Hepatocyte (in vitro differentiated cells): ENCODE measurements at regions not wholly inside any gene's neighbourhood (a gene's known extent, or its start where the extent isn't known, plus 50 kb on each side); places are given as distances from the start of the nearest gene placed in this dataset.

ENCODE experiments used
- CTCF ChIP-seq: fragments of 200-600 bp; sonication (generic); IDR thresholded peaks from 2 replicates; pipeline ENCODE4 v1.5.1; 2016; ENCODE audit warnings: antibody characterized with exemption, mild to moderate bottlenecking; ENCODE audit not compliant: poor library complexity
- EZH2 ChIP-seq: fragments of 200-600 bp; sonication (generic); IDR thresholded peaks from 2 replicates; pipeline ENCODE4 v1.6.1; 2016; ENCODE audit warnings: antibody characterized with exemption, mild to moderate bottlenecking, borderline replicate concordance
- EZH2phosphoT487 ChIP-seq: fragments of 200-600 bp; sonication (generic); IDR thresholded peaks from one replicate; pipeline ENCODE4 v1.6.1; 2018; ENCODE audit warnings: antibody characterized with exemption, mild to moderate bottlenecking, low read depth, moderate library complexity; ENCODE audit not compliant: unreplicated experiment, severe bottlenecking

GRCh38 chr3:64278625-64279024 lies 53.4 kb upstream of the PRICKLE2 start:
- TF ChIP-seq CTCF (no peak), EZH2phosphoT487 (no peak), EZH2 (no peak)
